ENCODE measurements at regions not wholly inside any gene's neighbourhood (a gene's known extent, or its start where the extent isn't known, plus 50 kb on each side); places are given as distances from the start of the nearest gene placed in this dataset.

DNA sequence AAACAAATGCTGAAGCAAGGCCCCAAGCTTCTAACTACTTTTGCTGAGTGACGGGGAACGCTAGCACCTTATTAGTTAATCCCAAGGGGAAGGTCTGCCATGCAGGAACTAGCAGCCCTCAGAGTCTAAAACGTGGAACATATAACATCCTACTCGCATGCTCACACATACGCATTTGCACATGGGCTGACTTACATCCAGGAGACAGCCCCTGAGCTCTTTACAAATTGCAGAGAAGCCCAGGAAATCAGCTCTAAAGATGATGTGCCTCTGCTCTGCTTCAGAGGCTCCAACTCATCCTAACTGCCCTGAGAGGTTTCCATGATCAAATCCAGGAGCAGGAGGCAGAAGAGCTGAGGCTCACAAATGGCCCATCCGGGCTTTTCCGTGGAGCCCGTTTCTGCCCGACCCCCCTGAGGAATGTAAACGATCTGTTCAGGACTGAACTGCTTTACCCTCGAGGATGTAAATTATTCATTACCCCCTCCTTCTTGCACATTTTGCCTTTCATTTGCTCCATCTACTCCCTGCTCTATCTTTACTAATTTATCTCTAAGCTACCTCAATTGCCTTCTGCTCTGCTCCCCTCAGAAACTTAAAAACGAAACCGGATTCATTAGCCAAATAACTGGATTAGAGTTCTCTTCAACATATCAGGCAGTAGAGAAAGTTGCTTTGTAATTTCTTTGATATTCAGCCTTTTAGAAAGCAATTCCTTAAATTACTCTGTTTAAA, 141.9 kb upstream of the CCDC54 start:
- TF ChIP-seq, protein P1, sequence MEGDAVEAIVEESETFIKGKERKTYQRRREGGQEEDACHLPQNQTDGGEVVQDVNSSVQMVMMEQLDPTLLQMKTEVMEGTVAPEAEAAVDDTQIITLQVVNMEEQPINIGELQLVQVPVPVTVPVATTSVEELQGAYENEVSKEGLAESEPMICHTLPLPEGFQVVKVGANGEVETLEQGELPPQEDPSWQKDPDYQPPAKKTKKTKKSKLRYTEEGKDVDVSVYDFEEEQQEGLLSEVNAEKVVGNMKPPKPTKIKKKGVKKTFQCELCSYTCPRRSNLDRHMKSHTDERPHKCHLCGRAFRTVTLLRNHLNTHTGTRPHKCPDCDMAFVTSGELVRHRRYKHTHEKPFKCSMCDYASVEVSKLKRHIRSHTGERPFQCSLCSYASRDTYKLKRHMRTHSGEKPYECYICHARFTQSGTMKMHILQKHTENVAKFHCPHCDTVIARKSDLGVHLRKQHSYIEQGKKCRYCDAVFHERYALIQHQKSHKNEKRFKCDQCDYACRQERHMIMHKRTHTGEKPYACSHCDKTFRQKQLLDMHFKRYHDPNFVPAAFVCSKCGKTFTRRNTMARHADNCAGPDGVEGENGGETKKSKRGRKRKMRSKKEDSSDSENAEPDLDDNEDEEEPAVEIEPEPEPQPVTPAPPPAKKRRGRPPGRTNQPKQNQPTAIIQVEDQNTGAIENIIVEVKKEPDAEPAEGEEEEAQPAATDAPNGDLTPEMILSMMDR (IDR thresholded peaks at IDR 0.05): no peak
- no peak for TF ChIP-seq POLR2A (IDR thresholded peaks at IDR 0.05)

Data from body of pancreas (tissue), 4 donors.